ENCODE measurements at regions not wholly inside any gene's neighbourhood (a gene's known extent, or its start where the extent isn't known, plus 50 kb on each side); places are given as distances from the start of the nearest gene placed in this dataset.

GRCh38 chr4:107153956-107154355, 117.8 kb upstream of the DKK2 start:
- Histone ChIP-seq H3K4me1 (ENCODE audit: control insufficient read depth, insufficient read depth, low read length) (no peaks in the 10 kb centered on the region), H3K9ac (ENCODE audit: low read length) (no peak overlapping the region), H3K27me3 (ENCODE audit: control insufficient read depth, insufficient read depth, low read length) (no peaks in the 10 kb centered on the region), H3K36me3 (ENCODE audit: control insufficient read depth, insufficient read depth, low read length) (no peaks in the 10 kb centered on the region), H3K4me3 (ENCODE audit: low read length) (no peak overlapping the region), H3K27ac (ENCODE audit: low read depth, low read length) (no peak overlapping the region)

DNA sequence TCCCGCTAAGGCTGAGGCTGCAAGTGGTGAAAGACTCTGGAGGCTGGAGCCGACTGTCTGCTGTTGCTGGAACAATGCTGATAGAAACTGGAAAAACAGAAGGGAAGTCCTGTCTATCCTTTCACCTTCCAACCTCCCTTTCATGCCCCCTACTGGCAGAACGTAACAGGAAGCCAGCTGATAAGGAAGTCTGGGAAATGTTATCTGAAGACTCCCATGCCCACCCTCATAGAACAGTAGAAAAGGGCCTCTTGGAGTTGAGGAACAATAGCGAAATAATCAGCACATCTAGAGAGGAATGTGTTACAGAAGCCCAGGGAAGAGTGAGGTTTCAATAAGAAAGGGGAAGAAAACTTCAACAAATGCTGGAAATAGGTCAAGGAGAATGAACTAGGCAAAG, 117.1 kb upstream of the DKK2 start:
- Histone ChIP-seq H3K36me3 (ENCODE audit: control insufficient read depth, insufficient read depth, low read length) (no peaks in the 10 kb centered on the region), H3K4me1 (ENCODE audit: control insufficient read depth, insufficient read depth, low read length) (no peaks in the 10 kb centered on the region), H3K27ac (ENCODE audit: low read depth, low read length) (no peak overlapping the region), H3K27me3 (ENCODE audit: control insufficient read depth, insufficient read depth, low read length) (no peaks in the 10 kb centered on the region), H3K9ac (ENCODE audit: low read length) (no peak overlapping the region), H3K4me3 (ENCODE audit: low read length) (no peak overlapping the region)

DNA sequence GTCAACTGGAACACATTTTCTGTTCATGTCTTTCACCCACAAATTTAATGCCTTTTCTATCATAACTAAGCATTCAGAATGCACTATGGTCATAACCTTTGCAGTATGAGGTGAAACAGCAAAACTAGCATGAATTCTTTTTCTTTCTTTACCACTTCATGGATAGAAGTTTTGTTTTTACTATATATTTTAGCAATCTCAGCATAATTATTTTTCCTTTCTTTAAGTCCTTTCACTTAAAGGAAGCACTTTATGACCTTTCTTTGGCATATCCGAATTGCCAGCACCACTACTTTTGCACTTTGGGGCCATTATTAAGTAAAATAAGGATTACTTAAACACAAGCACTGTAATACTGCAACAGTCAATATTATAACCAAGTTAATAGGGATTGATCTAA, 115.1 kb upstream of the DKK2 start:
- no peaks in the 10 kb centered on the region for H3K36me3 ChIP-seq (ENCODE audit: control insufficient read depth, insufficient read depth, low read length)

GRCh38 chr4:107148904-107149303, 112.8 kb upstream of the DKK2 start:
- no peaks in the 10 kb centered on the region for H3K27me3 ChIP-seq (ENCODE audit: control insufficient read depth, insufficient read depth, low read length)
- no peak overlapping the region for H3K9ac ChIP-seq (ENCODE audit: low read length)
- H3K27ac ChIP-seq (ENCODE audit: low read depth, low read length), result no peak overlapping the region
- H3K36me3 ChIP-seq (ENCODE audit: control insufficient read depth, insufficient read depth, low read length), result no peaks in the 10 kb centered on the region
- no peak overlapping the region for H3K4me3 ChIP-seq (ENCODE audit: low read length)
- no peaks in the 10 kb centered on the region for H3K4me1 ChIP-seq (ENCODE audit: control insufficient read depth, insufficient read depth, low read length)

More for the DNA sequence above, 115.1 kb upstream of the DKK2 start:
- Histone ChIP-seq H3K9ac (ENCODE audit: low read length) (no peak overlapping the region), H3K4me1 (ENCODE audit: control insufficient read depth, insufficient read depth, low read length) (no peaks in the 10 kb centered on the region), H3K27me3 (ENCODE audit: control insufficient read depth, insufficient read depth, low read length) (no peaks in the 10 kb centered on the region), H3K27ac (ENCODE audit: low read depth, low read length) (no peak overlapping the region), H3K4me3 (ENCODE audit: low read length) (no peak overlapping the region)

DNA sequence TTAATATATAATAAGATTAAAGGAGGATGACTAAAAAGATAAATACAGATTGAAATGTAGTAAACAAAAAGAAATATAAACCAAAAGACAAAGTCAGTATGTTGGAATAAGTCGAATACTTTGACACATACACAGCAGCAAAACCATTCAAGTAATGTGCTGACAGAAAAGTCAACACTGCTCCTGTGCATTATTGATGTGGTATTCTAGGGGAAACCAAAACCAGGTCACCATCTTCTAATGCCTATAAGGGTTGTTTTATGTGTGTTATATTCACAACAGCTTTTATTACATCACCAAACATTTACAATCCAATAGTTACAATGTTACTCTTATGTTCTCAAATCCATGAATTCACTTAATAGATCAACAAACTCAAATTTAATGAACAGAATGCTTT, 111.8 kb upstream of the DKK2 start:
- Histone ChIP-seq H3K27me3 (ENCODE audit: control insufficient read depth, insufficient read depth, low read length) (no peaks in the 10 kb centered on the region), H3K9ac (ENCODE audit: low read length) (no peak overlapping the region), H3K27ac (ENCODE audit: low read depth, low read length) (no peak overlapping the region), H3K4me3 (ENCODE audit: low read length) (no peak overlapping the region), H3K4me1 (ENCODE audit: control insufficient read depth, insufficient read depth, low read length) (no peaks in the 10 kb centered on the region), H3K36me3 (ENCODE audit: control insufficient read depth, insufficient read depth, low read length) (no peaks in the 10 kb centered on the region)

DNA sequence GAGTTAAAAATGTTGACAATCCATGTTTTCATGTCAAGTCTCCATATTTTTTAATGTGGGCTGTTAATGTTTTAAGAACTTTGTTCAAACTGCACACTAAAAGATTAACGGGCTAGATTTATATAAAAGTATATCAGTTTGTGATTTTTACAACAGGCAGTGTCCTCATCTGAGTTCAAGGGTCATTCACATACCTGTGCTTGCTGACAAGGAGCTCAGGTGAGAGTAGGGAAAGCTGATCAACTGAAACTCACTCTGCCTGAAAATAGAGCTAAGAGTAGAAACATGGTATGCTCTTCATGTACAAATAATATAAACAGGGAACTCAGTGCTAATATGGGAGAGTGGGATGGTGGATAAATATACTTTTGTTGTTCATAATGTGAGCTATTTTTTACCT, 102.3 kb upstream of the DKK2 start:
- H3K27ac ChIP-seq (ENCODE audit: low read depth, low read length), result no peak overlapping the region

DNA sequence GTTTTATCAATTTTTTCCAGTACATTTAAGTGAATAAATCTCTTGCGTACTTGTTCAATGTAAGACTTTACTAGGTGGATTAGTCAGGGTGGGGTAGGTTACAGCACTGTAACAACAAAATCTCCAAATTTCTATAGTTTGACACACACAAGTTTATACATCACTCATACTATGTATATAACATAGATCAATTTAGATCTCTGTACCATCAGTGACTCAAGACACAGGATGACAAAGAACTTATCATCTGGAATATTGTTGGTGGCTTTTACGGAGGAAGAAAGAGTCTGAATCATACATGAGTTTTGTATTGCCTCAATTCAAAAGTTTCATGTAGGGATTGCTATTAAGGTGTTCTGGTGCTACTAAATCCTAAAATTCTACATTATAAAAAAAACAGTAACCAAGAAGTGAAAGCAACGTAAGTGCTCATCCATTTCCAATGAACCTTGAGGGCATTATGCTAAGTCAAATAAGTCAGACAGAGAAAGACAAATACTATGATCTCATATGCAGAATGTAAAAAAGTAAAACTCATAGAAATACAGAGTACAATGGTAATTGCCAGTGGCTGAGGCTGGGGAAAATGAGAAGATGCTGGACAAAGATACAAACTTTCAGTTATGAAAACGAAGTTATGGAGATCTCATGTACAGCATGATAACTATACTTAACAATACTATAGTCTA, 98.0 kb upstream of the DKK2 start:
- Histone ChIP-seq H3K27me3 (ENCODE audit: control insufficient read depth, insufficient read depth, low read length) (no peaks in the 10 kb centered on the region), H3K4me1 (ENCODE audit: control insufficient read depth, insufficient read depth, low read length) (no peaks in the 10 kb centered on the region), H3K36me3 (ENCODE audit: control insufficient read depth, insufficient read depth, low read length) (no peaks in the 10 kb centered on the region), H3K4me3 (ENCODE audit: low read length) (no peak overlapping the region), H3K27ac (ENCODE audit: low read depth, low read length) (no peak overlapping the region), H3K9ac (ENCODE audit: low read length) (no peak overlapping the region)

More for the DNA sequence above, 102.3 kb upstream of the DKK2 start:
- Histone ChIP-seq H3K4me3 (ENCODE audit: low read length) (no peak overlapping the region), H3K36me3 (ENCODE audit: control insufficient read depth, insufficient read depth, low read length) (no peaks in the 10 kb centered on the region), H3K9ac (ENCODE audit: low read length) (no peak overlapping the region), H3K4me1 (ENCODE audit: control insufficient read depth, insufficient read depth, low read length) (no peaks in the 10 kb centered on the region), H3K27me3 (ENCODE audit: control insufficient read depth, insufficient read depth, low read length) (no peaks in the 10 kb centered on the region)

- Histone ChIP-seq H3K27ac (ENCODE audit: low read depth, low read length) (no peak overlapping the region), H3K4me1 (ENCODE audit: control insufficient read depth, insufficient read depth, low read length) (no peaks in the 10 kb centered on the region), H3K9ac (ENCODE audit: low read length) (no peak overlapping the region), H3K4me3 (ENCODE audit: low read length) (no peak overlapping the region), H3K36me3 (ENCODE audit: control insufficient read depth, insufficient read depth, low read length) (no peaks in the 10 kb centered on the region), H3K27me3 (ENCODE audit: control insufficient read depth, insufficient read depth, low read length) (no peaks in the 10 kb centered on the region)
Observed at GRCh38 chr4:107131295-107131694, 95.2 kb upstream of the DKK2 start.

- no peaks in the 10 kb centered on the region for H3K36me3 ChIP-seq (ENCODE audit: control insufficient read depth, insufficient read depth, low read length)
- H3K9ac ChIP-seq (ENCODE audit: low read length), result no peak overlapping the region
- H3K27ac ChIP-seq (ENCODE audit: low read depth, low read length), result no peak overlapping the region
- no peak overlapping the region for H3K4me3 ChIP-seq (ENCODE audit: low read length)
- H3K27me3 ChIP-seq (ENCODE audit: control insufficient read depth, insufficient read depth, low read length), result no peaks in the 10 kb centered on the region
- H3K4me1 ChIP-seq (ENCODE audit: control insufficient read depth, insufficient read depth, low read length), result no peaks in the 10 kb centered on the region
Observed at GRCh38 chr4:107130157-107130556, 94.0 kb upstream of the DKK2 start.

DNA sequence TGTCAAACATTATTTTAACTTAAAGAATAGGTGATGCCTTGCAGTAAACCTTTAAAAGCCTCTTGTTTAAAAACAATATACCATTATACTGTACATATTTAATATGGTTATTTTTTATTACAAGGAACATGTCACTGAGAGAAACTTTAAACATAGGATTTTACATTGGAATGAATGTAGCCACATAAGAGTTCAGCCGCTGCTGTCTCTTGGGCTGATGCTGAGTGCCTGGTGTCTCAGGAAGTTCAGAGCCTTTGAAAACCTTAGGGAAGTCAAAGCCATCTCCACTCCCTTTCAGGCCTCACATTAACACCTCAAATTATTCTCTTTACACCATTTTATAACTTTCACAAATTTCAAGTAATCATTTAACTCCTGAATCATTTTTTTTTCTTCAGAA, 93.5 kb upstream of the DKK2 start:
- Histone ChIP-seq H3K4me3 (ENCODE audit: low read length) (no peak overlapping the region), H3K27ac (ENCODE audit: low read depth, low read length) (no peak overlapping the region), H3K4me1 (ENCODE audit: control insufficient read depth, insufficient read depth, low read length) (no peaks in the 10 kb centered on the region), H3K9ac (ENCODE audit: low read length) (no peak overlapping the region), H3K27me3 (ENCODE audit: control insufficient read depth, insufficient read depth, low read length) (no peaks in the 10 kb centered on the region), H3K36me3 (ENCODE audit: control insufficient read depth, insufficient read depth, low read length) (no peaks in the 10 kb centered on the region)

DNA sequence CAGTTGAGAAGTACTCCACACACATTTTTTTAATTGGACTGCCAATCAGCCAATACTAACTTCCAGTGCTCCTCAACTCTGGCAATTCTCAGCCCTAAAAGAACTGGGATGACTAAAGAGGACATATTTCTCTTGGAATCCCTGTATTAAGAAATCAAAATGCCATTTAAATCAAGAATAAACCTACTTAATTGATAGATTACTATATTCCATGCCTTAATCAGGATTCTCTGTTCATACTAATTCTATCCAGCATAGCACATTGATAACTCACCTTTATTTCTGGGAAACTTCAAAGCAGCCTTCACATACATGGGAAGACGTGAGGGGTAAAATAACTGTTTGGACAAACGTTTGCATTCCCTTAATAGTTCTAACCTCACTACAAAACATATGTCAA, 93.0 kb upstream of the DKK2 start:
- Histone ChIP-seq H3K27ac (ENCODE audit: low read depth, low read length) (no peak overlapping the region), H3K4me3 (ENCODE audit: low read length) (no peak overlapping the region), H3K27me3 (ENCODE audit: control insufficient read depth, insufficient read depth, low read length) (no peaks in the 10 kb centered on the region), H3K9ac (ENCODE audit: low read length) (no peak overlapping the region), H3K4me1 (ENCODE audit: control insufficient read depth, insufficient read depth, low read length) (no peaks in the 10 kb centered on the region), H3K36me3 (ENCODE audit: control insufficient read depth, insufficient read depth, low read length) (no peaks in the 10 kb centered on the region)

GRCh38 chr4:107128116-107128515, 92.0 kb upstream of the DKK2 start:
- Histone ChIP-seq H3K27ac (ENCODE audit: low read depth, low read length) (no peak overlapping the region), H3K36me3 (ENCODE audit: control insufficient read depth, insufficient read depth, low read length) (no peaks in the 10 kb centered on the region), H3K4me1 (ENCODE audit: control insufficient read depth, insufficient read depth, low read length) (no peaks in the 10 kb centered on the region), H3K9ac (ENCODE audit: low read length) (no peak overlapping the region), H3K4me3 (ENCODE audit: low read length) (no peak overlapping the region), H3K27me3 (ENCODE audit: control insufficient read depth, insufficient read depth, low read length) (no peaks in the 10 kb centered on the region)

DNA sequence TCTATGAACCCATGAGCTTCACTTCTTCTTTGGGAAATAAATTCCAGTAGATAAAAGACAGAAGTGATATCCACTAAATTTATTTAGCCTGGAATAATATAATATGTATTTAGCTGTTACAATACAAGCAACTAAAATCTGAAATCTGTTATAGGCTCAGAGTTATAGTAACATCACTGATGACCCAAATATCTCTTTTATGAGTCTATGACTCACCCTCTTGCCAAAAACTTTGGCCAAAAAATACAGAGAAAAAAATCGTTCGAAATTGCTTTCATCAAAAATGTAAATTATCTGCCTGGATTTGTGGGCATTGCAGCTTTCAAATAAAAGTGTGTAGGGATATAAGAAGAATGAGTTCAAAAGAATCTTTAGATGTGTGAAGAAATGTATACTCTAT, 89.4 kb upstream of the DKK2 start:
- Histone ChIP-seq H3K36me3 (ENCODE audit: control insufficient read depth, insufficient read depth, low read length) (no peaks in the 10 kb centered on the region), H3K9ac (ENCODE audit: low read length) (no peak overlapping the region)

More for the DNA sequence above, 89.4 kb upstream of the DKK2 start:
- H3K27me3 ChIP-seq (ENCODE audit: control insufficient read depth, insufficient read depth, low read length), result no peaks in the 10 kb centered on the region
- no peaks in the 10 kb centered on the region for H3K4me1 ChIP-seq (ENCODE audit: control insufficient read depth, insufficient read depth, low read length)
- H3K27ac ChIP-seq (ENCODE audit: low read depth, low read length), result no peak overlapping the region
- no peak overlapping the region for H3K4me3 ChIP-seq (ENCODE audit: low read length)

Measured in rectal smooth muscle tissue (tissue), 1 donor.